ENCODE measurements at regions not wholly inside any gene's neighbourhood (a gene's known extent, or its start where the extent isn't known, plus 50 kb on each side); places are given as distances from the start of the nearest gene placed in this dataset.

GRCh38 chr5:74288448-74289108 lies 351.9 kb downstream of the ENC1 start:
- no peak for DNase-seq (ENCODE audit: low spot score)

- DNase-seq (ENCODE audit: low spot score) = no peak
These were observed 352.5 kb downstream of the ENC1 start for GRCh38 chr5:74288038-74288437.

- no peak for DNase-seq (ENCODE audit: low spot score)
These were observed 353.5 kb downstream of the ENC1 start for GRCh38 chr5:74286734-74287695.

- no peak for DNase-seq (ENCODE audit: low spot score)
These were observed 354.8 kb downstream of the ENC1 start for GRCh38 chr5:74285675-74286280.

GRCh38 chr5:74282490-74282889 lies 358.0 kb downstream of the ENC1 start:
- no peak for DNase-seq (ENCODE audit: low spot score)

- DNase-seq (ENCODE audit: low spot score) = no peak
These were observed 359.4 kb downstream of the ENC1 start for GRCh38 chr5:74281166-74281565.

GRCh38 chr5:74280306-74280705 lies 360.2 kb downstream of the ENC1 start:
- DNase-seq (ENCODE audit: low spot score) = no peak

- no peak for DNase-seq (ENCODE audit: low spot score)
These were observed 361.3 kb downstream of the ENC1 start for GRCh38 chr5:74279244-74279643.

GRCh38 chr5:74277418-74277817 lies 363.1 kb downstream of the ENC1 start:
- DNase-seq (ENCODE audit: low spot score) = no peak

- DNase-seq (ENCODE audit: low spot score) = no peak
These were observed 365.1 kb downstream of the ENC1 start for GRCh38 chr5:74275171-74275992.

- DNase-seq (ENCODE audit: low spot score) = no peak
These were observed 366.2 kb downstream of the ENC1 start for GRCh38 chr5:74274326-74274725.

GRCh38 chr5:74272831-74273451 lies 367.6 kb downstream of the ENC1 start:
- DNase-seq (ENCODE audit: low spot score) = no peak

- no peak for DNase-seq (ENCODE audit: low spot score)
These were observed 368.3 kb downstream of the ENC1 start for GRCh38 chr5:74272024-74272775.

- no peak for DNase-seq (ENCODE audit: low spot score)
These were observed 372.2 kb downstream of the ENC1 start for GRCh38 chr5:74268297-74268696.

- DNase-seq (ENCODE audit: low spot score) = no peak
These were observed 373.7 kb downstream of the ENC1 start for GRCh38 chr5:74266836-74267235.

- no peak for DNase-seq (ENCODE audit: low spot score)
These were observed 374.4 kb downstream of the ENC1 start for GRCh38 chr5:74266132-74266531.

- no peak for DNase-seq (ENCODE audit: low spot score)
These were observed 377.9 kb downstream of the ENC1 start for GRCh38 chr5:74262544-74263207.

GRCh38 chr5:74261866-74262265 lies 378.7 kb downstream of the ENC1 start:
- no peak for DNase-seq (ENCODE audit: low spot score)

- DNase-seq (ENCODE audit: low spot score) = no peak
These were observed 379.1 kb downstream of the ENC1 start for GRCh38 chr5:74261421-74261820.

- DNase-seq (ENCODE audit: low spot score) = no peak
These were observed 381.0 kb downstream of the ENC1 start for GRCh38 chr5:74259572-74259971.
